Right lobe of liver (tissue), 6 donors: ENCODE measurements at regions not wholly inside any gene's neighbourhood (a gene's known extent, or its start where the extent isn't known, plus 50 kb on each side); places are given as distances from the start of the nearest gene placed in this dataset.
A peak's percentile ranks its signal among the peaks of the same experiment; 100 is the strongest.
"Not testable (repeated sequence)": the region's sequence is repeated elsewhere in the genome, so short reads cannot be mapped to it uniquely, and the experiment has no call there.

Source experiments
- ATAC-seq, 4 donors: fragments of 200-7000 bp; cut with Tn5 transposase; one replicate each; pipeline ENCODE4 v1.9.1; 2020; ENCODE audit warnings: mild to moderate bottlenecking in 4 of 4, moderate library complexity in 4 of 4
- DNase-seq, 3 donors: peaks; one replicate each; pipeline ENCODE4 v3.0.0-alpha.2; 2020
- H3K27ac ChIP-seq, 3 donors: fragments of 200-600 bp; one replicate each; pipeline ENCODE4 v1.8.0; 2022
- H3K27me3 ChIP-seq, 2 donors: fragments of 200-600 bp; one replicate each; pipeline ENCODE4 v1.8.0; 2022
- H3K36me3 ChIP-seq, 4 donors: fragments of 200-600 bp; sonication (generic) in 1 of 4; one replicate each; pipeline versions ENCODE4 v1.5.1 to v1.8.0; 2017 to 2022; ENCODE audit warnings: control low read depth in 1 of 4
- H3K4me1 ChIP-seq, 4 donors: fragments of 200-600 bp; sonication (generic) in 1 of 4; one replicate each; pipeline versions ENCODE4 v1.5.1 to v1.8.0; 2017 to 2022; ENCODE audit warnings: control low read depth in 1 of 4
- H3K4me3 ChIP-seq, 3 donors: fragments of 200-600 bp; one replicate each; pipeline ENCODE4 v1.8.0; 2022
- H3K9me3 ChIP-seq, 4 donors: fragments of 200-600 bp; sonication (generic) in 1 of 4; one replicate each; pipeline versions ENCODE4 v1.5.1 to v1.8.0; 2017 to 2022; ENCODE audit warnings: control low read depth in 1 of 4
- POLR2A ChIP-seq: fragments of 450-650 bp; IDR thresholded peaks from one replicate; pipeline ENCODE4 v1.6.1; 2017; ENCODE audit warnings: antibody characterized with exemption, mild to moderate bottlenecking
- WGBS: methylation state at CpG from one replicate; pipeline ENCODE4 v1.1.6; 2018; ENCODE audit warnings: low coverage, low lambda C conversion rate; ENCODE audit not compliant: insufficient coverage; ENCODE audit errors: missing lambda C conversion rate; 5-methylcytosine and 5-hydroxymethylcytosine counted together
- intact Hi-C, 2 donors: fragments of 100-400 bp; cut with DNase I; formaldehyde crosslinking; loops; one replicate each; pipeline versions ENCODE4 v1.11.2 to v1.14.1; 2022
- TF ChIP-seq, protein P1 (sequence below), 4 donors: fragments of 200-600 bp in 3 of 4; fragments of 450-650 bp in 1 of 4; IDR thresholded peaks; one replicate each; pipeline versions ENCODE4 v1.5.1 to v1.8.0; 2016 to 2022; ENCODE audit warnings: antibody characterized with exemption in 4 of 4, mild to moderate bottlenecking in 2 of 4
- donor health status: DM: no; HTN: yes; CAD: no.
- donor health status: DM: no; HTN: no; CAD: no.
- donor health status: DM: no; HTN: no; CAD: no.
- donor health status: DM: no; HTN: yes; CAD: no.
- donor health status: DM: no; HTN: yes; CAD: no.

DNA sequence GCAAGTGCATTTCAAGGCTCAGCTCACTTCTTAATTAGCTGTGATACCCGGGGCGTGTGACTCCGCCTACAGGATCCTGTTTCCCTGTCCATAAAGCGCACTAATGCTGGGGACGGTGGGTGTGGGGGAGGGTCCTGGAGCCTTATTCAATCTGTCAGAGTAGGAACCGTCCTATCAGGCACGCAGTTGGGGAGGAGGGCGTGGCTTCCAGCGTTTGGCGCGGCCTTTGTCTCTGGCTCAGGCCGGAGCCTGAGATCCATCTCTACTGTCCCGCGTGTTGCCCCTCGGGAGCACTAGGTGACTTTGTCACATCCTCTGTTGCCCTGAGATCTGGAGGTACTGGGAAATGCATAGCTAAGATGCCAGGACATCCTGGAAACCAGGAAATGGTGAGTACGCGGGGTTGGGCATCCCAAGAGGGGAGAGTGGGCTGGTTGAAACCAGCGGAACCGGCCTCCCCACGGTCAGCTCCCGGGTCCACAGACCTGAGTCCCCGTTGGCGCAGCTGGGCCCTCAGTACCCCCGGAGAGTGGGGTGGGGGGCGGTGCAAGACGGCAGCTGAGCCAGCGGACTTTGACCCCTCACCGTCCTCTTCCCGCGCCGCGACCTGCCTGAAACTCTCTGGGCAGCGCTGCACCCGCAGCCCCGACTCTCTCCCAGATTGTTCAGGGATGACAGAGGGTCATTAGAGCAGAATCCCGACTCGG, 104.4 kb upstream of the ZNF92 start:
- peaks cover 0 to 8% (median 0%) of the 10 kb centered on the region in 4 donors for H3K4me1 ChIP-seq
- intact Hi-C loops, result no loop called here
- H3K9me3 ChIP-seq, result no peaks in the 10 kb centered on the region
- H3K36me3 ChIP-seq, result no peaks in the 10 kb centered on the region
- no peak overlapping the region for H3K27ac ChIP-seq
- DNase-seq (peak in 1 of 3 donors; percentile 29), ATAC-seq (peak; percentile 63 to 83 (median 77))
- TF ChIP-seq, protein P1, sequence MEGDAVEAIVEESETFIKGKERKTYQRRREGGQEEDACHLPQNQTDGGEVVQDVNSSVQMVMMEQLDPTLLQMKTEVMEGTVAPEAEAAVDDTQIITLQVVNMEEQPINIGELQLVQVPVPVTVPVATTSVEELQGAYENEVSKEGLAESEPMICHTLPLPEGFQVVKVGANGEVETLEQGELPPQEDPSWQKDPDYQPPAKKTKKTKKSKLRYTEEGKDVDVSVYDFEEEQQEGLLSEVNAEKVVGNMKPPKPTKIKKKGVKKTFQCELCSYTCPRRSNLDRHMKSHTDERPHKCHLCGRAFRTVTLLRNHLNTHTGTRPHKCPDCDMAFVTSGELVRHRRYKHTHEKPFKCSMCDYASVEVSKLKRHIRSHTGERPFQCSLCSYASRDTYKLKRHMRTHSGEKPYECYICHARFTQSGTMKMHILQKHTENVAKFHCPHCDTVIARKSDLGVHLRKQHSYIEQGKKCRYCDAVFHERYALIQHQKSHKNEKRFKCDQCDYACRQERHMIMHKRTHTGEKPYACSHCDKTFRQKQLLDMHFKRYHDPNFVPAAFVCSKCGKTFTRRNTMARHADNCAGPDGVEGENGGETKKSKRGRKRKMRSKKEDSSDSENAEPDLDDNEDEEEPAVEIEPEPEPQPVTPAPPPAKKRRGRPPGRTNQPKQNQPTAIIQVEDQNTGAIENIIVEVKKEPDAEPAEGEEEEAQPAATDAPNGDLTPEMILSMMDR (IDR thresholded peaks at IDR 0.05), result no peak
- no peak for TF ChIP-seq POLR2A
- WGBS, result 11% methylated on average over 16 of the region's 37 CpGs
- H3K4me3 ChIP-seq, result peak overlapping the region in 2 of 3 donors; percentile 16 to 48
- no peaks in the 10 kb centered on the region for H3K27me3 ChIP-seq

DNA sequence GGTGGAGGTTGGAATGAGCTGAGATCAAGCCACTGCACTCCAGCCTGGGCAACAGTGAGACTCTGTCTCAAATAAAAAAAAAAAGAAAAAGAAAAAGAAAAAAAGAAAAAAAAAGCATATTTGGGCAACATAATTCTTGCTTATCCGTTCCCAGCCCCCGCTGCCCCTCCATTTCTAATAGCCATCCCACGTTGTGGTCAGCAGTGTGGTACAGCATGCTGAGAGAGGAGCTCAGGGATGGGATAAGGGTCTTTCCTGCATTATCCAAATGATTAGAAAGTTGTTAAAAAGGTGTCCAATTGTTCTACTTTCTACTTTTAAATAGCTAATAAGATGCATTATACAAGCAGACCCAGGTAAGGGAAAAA, 104.9 kb upstream of the ZNF92 start:
- no peaks in the 10 kb centered on the region for H3K36me3 ChIP-seq
- H3K27me3 ChIP-seq, result no peaks in the 10 kb centered on the region
- no peak overlapping the region for H3K27ac ChIP-seq
- WGBS, result 54% methylated on average over 3 of the region's 3 CpGs
- ATAC-seq, result no peak
- TF ChIP-seq POLR2A, result no peak
- TF ChIP-seq, protein P1 (IDR thresholded peaks at IDR 0.05), result no peak
- no peaks in the 10 kb centered on the region for H3K9me3 ChIP-seq
- intact Hi-C loops, result no loop called here
- H3K4me1 ChIP-seq, result peaks cover 0 to 8% (median 0%) of the 10 kb centered on the region in 4 donors
- no peak for DNase-seq
- H3K4me3 ChIP-seq, result no peak overlapping the region

DNA sequence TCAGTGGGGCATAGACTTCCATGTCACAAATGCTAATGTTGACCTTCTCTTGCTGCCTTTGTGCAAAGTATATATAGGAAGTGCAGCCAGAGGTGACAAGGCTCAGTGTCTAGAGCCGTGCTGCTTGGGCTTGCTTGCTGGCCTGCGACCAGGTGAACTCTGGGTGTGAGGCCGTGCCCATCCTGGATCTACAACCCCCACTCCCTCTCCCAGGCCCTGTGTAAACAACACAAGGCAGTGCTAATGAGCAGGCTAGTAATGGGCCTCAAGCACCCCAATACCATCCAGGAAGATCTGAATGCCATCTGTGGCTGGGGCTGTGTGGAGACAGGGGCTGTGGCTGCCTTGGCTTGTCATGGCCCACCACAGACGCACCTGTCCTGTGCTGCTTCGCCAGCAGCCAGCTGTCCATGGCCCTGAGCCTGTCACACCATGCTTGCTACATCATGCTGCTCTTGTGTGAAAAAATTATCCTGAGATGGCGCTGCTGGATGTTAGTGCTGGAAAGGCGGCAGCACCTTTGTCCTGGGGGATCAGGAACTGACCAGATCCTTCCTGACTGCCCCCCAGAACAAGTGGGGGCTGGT, 107.6 kb upstream of the ZNF92 start:
- Histone ChIP-seq H3K4me1 (peaks cover 0 to 8% (median 0%) of the 10 kb centered on the region in 4 donors), H3K36me3 (no peaks in the 10 kb centered on the region), H3K27ac (no peak overlapping the region), H3K4me3 (no peak overlapping the region), H3K27me3 (no peaks in the 10 kb centered on the region), H3K9me3 (no peaks in the 10 kb centered on the region)
- DNase-seq (no peak), ATAC-seq (no peak)
- WGBS, result 53% methylated on average over 3 of the region's 7 CpGs
- no peak for TF ChIP-seq POLR2A
- intact Hi-C loops, result no loop called here

DNA sequence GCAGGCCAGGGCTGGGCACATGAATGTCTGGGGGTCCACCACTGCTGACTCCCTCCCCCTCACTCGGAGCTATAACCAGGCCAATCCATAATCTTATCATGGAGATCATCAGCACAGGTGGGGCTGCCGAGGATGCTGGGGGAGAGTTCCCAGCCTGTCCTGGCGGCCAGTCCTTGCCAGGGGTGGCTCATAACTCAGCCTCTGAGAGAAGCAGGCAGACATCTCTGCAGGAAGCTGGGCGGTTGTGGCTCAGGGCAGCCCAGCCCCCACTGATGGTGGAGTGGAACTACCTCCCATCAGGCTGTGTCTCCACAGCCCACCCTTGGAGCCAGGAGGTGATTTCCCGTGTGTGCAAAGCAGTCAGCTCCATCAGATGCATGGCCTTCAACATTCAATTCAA, 109.4 kb upstream of the ZNF92 start:
- Histone ChIP-seq H3K27me3 (no peaks in the 10 kb centered on the region), H3K4me1 (no peaks in the 10 kb centered on the region), H3K4me3 (no peak overlapping the region), H3K27ac (no peak overlapping the region), H3K9me3 (no peaks in the 10 kb centered on the region), H3K36me3 (no peaks in the 10 kb centered on the region)
- DNase-seq, result no peak
- TF ChIP-seq POLR2A, result no peak
- TF ChIP-seq, protein P1 (IDR thresholded peaks at IDR 0.05), result no peak
- no CpG with 5 or more reads among the region's 5 CpGs for WGBS
- ATAC-seq, result peak in 1 of 4 donors; percentile 8
- intact Hi-C loops, result no loop called here

DNA sequence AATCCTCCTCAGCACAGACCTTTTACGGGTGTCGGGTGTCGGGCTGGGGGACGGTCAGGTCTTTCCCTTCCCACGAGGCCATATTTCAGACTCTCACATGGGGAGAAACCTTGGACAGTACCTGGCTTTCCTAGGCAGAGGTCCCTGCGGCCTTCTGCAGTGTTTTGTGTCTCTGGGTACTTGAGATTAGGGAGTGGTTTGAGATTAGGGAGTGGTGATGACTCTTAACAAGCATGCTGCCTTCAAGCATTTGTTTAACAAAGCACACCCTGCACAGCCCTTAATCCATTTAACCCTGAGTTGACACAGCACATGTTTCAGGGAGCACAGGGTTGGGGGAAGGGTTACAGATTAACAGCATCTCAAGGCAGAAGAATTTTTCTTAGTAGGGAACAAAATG, 113.0 kb upstream of the ZNF92 start:
- H3K27ac ChIP-seq, ATAC-seq, H3K9me3 ChIP-seq, intact Hi-C loops, H3K36me3 ChIP-seq, H3K4me3 ChIP-seq, H3K4me1 ChIP-seq, DNase-seq, H3K27me3 ChIP-seq: not testable (repeated sequence)
- WGBS, result no CpG with 5 or more reads among the region's 6 CpGs

DNA sequence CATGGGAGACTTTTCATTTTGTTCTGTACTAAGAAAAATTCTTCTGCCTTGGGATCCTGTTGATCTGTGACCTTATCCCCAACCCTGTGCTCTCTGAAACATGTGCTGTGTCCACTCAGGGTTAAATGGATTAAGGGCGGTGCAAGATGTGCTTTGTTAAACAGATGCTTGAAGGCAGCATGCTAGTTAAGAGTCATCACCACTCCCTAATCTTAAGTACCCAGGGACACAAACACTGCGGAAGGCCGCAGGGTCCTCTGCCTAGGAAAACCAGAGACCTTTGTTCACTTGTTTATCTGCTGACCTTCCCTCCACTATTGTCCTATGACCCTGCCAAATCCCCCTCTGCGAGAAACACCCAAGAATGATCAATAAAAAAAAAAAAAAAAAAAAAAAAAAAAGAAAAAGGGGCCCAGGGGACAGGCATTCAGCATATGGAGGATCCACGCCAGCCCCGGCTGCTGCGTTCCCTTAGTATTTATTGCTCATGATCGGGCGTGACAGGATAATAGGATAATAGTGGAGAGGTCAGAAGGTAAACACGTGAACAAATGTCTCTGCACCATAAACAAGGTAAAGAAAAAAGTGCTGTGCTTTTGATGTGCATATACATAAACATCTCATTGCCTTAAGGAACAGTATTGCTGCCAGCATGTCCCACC, 113.7 kb upstream of the ZNF92 start:
- DNase-seq, H3K9me3 ChIP-seq, H3K4me3 ChIP-seq, intact Hi-C loops, ATAC-seq, H3K27me3 ChIP-seq, H3K27ac ChIP-seq, H3K4me1 ChIP-seq, H3K36me3 ChIP-seq: not testable (repeated sequence)
- WGBS, result 46% methylated on average over 5 of the region's 10 CpGs
